PFSK-1 (cell line): ENCODE measurements at regions not wholly inside any gene's neighbourhood (a gene's known extent, or its start where the extent isn't known, plus 50 kb on each side); places are given as distances from the start of the nearest gene placed in this dataset.

Experiments used
- FOXP2 ChIP-seq: optimal IDR thresholded peaks from 2 replicates; pipeline ENCODE3; 2011; ENCODE audit warnings: borderline replicate concordance, control low read depth, inconsistent platforms; ENCODE audit not compliant: insufficient read depth; ENCODE audit errors: extremely low read length, extremely low read depth
- TF ChIP-seq, protein P1 (sequence below), 2 experiments: IDR thresholded peaks; 2 replicates each; pipeline versions ENCODE4 v1.6.1 to v1.8.0; 2011 to 2012; ENCODE audit warnings: low read depth in 2 of 2, low read length in 2 of 2, control low read depth in 1 of 2, inconsistent platforms in 1 of 2, mild to moderate bottlenecking in 1 of 2, moderate library complexity in 1 of 2; ENCODE audit not compliant: insufficient read depth in 1 of 2

DNA sequence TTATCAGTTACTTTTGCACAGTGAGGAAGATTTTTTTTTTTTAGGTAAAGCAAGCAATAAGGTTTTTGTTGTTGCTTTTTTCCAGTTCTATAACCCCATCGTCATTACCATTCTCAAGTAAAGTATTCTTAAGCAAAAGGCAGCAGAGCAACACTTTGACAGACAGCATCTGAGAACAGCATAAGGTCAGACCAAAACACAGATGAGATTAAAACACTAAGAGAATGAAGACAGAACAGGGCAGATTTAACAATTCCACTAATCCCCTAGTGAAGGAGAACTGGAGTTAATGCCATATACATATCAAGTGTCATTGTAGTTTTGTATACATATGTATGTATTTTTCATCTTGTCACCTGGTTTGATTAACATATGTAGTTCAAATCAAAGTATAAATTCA lies 290.2 kb downstream of the METTL4 start:
- TF ChIP-seq FOXP2, result no peak
- TF ChIP-seq, protein P1, sequence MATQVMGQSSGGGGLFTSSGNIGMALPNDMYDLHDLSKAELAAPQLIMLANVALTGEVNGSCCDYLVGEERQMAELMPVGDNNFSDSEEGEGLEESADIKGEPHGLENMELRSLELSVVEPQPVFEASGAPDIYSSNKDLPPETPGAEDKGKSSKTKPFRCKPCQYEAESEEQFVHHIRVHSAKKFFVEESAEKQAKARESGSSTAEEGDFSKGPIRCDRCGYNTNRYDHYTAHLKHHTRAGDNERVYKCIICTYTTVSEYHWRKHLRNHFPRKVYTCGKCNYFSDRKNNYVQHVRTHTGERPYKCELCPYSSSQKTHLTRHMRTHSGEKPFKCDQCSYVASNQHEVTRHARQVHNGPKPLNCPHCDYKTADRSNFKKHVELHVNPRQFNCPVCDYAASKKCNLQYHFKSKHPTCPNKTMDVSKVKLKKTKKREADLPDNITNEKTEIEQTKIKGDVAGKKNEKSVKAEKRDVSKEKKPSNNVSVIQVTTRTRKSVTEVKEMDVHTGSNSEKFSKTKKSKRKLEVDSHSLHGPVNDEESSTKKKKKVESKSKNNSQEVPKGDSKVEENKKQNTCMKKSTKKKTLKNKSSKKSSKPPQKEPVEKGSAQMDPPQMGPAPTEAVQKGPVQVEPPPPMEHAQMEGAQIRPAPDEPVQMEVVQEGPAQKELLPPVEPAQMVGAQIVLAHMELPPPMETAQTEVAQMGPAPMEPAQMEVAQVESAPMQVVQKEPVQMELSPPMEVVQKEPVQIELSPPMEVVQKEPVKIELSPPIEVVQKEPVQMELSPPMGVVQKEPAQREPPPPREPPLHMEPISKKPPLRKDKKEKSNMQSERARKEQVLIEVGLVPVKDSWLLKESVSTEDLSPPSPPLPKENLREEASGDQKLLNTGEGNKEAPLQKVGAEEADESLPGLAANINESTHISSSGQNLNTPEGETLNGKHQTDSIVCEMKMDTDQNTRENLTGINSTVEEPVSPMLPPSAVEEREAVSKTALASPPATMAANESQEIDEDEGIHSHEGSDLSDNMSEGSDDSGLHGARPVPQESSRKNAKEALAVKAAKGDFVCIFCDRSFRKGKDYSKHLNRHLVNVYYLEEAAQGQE (IDR thresholded peaks at IDR 0.05; ENCODE audit: insufficient read depth in 1 of 2, low read depth in 2 of 2, low read length in 2 of 2), result no peak
